NCI-H2107 treated with DMSO at 0.1 percent for 48 hours (cell line): ENCODE measurements at regions not wholly inside any gene's neighbourhood (a gene's known extent, or its start where the extent isn't known, plus 50 kb on each side); places are given as distances from the start of the nearest gene placed in this dataset.

Source experiments
- DNase-seq: peaks from one replicate; lab custom pipeline; 2025; ENCODE audit not compliant: unreplicated experiment; lab: John Stamatoyannopoulos, UW

- no peak for DNase-seq
These were observed 50.5 kb upstream of the FBRSL1 start for GRCh38 chr12:132439333-132439904.

- no peak for DNase-seq
These were observed 51.2 kb upstream of the FBRSL1 start for GRCh38 chr12:132438726-132439125.

GRCh38 chr12:132437943-132438700 is 51.8 kb upstream of the FBRSL1 start:
- DNase-seq: no peak

DNA sequence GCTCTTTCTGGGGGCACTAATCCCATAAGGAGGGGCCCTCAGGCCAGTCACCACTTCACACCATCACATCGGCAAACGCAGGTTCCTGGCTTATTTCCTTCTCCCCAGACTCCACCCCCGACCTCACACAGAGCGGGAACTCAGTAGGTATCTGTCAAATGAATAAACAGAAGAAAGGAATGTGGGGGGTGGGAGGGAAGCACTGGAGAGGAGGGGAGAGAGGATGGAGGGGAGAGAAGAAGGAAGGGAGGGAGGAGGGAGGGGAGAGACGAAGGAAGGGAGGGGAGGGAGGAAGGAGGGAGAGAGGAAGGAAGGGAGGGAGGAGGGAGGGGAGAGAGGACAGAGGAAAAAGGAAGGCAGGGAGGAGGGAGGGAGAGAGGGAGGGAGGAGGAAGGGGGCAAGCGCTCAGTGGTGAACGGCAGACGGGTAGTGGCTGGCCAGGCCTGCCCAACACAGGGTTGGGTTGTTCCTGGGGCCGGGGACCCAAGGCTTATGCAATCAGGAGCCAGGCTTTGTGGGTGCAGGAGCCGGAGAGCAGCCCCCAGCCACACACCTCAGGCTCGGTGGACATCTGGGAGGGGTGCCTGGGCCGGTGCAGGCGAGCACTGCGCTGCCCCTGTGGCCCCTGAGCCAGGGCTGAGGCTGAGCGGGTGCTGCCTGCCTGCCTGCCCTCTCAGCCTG is 52.6 kb upstream of the FBRSL1 start:
- DNase-seq: no peak

DNA sequence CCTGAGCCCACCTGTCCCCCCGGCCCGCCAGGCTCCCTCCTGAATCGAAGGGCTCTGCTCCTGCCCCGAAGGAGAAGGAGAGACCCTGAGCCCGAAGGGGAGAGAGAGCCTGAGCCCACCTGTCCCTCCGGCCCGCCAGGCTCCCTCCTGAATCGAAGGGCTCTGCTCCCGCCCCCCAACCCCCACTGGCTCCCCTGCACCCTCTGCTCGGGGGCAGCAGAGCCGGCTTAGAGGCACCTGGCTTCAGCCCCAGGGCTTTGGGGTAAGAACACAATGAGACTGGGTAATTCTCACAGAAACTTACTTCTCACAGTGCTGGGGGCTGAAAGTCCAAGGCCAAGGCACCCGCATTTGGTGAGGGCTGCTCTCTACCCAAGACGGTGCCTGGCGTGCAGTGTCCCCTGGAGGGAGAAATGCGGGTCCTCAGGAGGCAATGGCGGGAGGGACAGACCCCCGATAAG is 53.1 kb upstream of the FBRSL1 start:
- no peak for DNase-seq

DNA sequence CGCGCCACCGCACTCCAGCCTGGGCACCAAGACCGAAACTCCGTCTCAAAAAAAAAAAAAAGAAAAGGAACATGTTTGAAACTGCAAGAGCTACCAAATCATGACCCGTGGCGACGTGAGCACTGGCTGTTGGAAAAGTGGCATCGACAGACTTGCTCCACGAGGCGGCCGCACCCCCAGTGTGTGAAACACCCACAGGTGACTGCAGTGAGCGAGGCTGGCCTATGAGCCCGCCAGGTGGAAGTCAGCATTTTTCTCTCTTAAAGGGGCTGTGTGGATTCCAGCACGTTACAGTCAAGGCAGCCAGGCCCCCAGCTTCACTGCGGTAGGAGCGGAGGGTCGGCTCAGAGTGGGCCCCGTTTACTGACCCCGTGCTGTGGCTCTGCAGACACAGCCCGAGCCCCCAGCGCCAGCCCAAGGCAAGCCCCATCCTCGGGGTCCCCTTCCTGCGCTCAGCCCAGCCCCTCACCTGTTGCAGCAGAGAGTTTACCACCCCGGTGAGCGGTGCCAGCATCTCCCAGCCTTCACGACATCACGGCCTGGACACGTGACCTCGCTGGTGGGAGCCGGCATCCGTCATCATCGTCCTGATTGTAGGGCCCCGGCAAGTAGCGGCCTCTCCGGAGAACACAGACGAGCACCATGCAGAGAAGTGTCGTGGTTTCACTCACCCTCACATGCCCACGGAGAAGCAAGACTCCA is 54.3 kb upstream of the FBRSL1 start:
- no peak for DNase-seq

- DNase-seq: peak; percentile 10
These were observed 56.1 kb upstream of the FBRSL1 start for GRCh38 chr12:132433641-132434395.

GRCh38 chr12:132432721-132433577 is 57.0 kb upstream of the FBRSL1 start:
- no peak for DNase-seq

GRCh38 chr12:132432126-132432705 is 57.7 kb upstream of the FBRSL1 start:
- no peak for DNase-seq

- no peak for DNase-seq
These were observed 58.8 kb upstream of the FBRSL1 start for GRCh38 chr12:132430838-132431774.

DNA sequence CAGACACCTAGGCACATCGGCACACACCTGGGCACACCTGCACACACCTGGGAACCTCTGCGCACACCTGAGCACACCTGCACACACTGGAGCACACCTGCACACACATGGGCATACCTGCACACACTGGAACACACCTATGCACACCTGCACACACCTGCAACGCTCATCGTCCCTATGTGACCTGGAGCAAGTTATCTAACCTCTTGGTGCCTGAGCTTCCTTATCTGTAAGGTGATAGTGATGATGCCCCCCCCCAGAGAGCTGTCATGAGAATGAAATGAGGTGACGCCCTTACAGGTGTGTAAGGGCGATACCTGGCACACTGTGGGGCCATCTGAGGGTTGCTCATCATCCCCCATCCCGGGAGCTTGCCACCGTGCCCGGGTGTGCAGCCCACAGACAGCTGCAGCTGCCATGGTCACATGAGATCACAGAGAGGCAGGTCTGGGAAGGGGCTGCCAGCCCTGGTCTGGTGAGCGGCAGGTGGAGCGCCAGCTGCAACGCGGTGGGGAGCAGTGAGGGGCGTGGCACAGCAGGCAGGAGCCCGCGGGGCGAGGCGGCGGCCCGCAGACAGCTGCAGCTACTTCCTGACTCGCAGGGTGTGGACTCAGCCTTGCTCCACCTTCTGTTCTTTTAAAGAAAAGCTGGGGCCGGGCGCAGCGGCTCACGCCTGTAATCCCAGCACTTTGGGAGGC is 59.9 kb upstream of the FBRSL1 start:
- peak; percentile 90 for DNase-seq

DNA sequence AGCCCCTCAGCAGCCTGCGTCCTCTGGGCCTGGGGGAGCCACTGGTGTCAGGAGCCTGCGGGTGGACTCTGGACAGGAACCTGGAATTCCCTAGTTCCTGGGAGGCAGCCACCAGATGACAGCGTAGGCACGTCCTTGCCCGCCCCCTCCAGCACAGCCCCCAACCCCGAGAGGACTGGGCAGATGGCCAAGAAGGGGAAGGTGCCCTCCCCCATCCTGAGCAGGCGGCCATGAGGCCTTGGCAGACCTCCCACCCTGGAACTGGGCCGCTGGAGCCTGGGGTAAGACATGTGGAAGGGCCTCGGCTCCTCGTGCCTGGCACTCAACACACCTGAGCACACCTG is 60.4 kb upstream of the FBRSL1 start:
- DNase-seq: peak; percentile 52

GRCh38 chr12:132428936-132429601 is 60.9 kb upstream of the FBRSL1 start:
- DNase-seq: peak; percentile 78

GRCh38 chr12:132427999-132428935 is 61.7 kb upstream of the FBRSL1 start:
- DNase-seq: peak; percentile 78

- DNase-seq: no peak
These were observed 62.7 kb upstream of the FBRSL1 start for GRCh38 chr12:132427174-132427768.
